Cerebellar cortex (tissue), 1 donor: ENCODE measurements at regions not wholly inside any gene's neighbourhood (a gene's known extent, or its start where the extent isn't known, plus 50 kb on each side); places are given as distances from the start of the nearest gene placed in this dataset.
"Not testable (repeated sequence)": the region's sequence is repeated elsewhere in the genome, so short reads cannot be mapped to it uniquely, and the experiment has no call there.

Experiments
- DNase-seq: peaks from one replicate; pipeline ENCODE4 v3.0.0-alpha.2; 2015; ENCODE audit warnings: low spot score

- no peak for DNase-seq
Observed at GRCh38 chr16:64297863-64298600, 823.8 kb downstream of the CDH11 start.

DNA sequence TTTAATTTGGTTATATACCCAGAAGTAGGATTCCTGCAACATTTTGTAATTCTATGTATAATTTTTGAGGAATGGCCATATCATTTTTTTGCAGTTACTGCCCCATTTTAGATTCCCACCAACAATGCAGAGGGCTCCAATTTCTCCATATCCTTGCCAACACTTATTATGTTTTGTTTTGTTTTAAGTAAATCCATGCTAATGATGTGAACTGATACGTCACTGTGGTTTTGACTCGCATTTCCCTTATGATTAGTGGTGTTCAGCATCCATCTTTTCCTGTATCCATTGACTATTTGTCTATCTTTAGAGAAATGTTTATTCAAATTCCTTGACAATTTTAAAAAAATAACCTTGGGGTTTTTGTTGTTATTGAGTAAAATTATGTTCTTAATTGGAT lies 826.4 kb downstream of the CDH11 start:
- DNase-seq: no peak

DNA sequence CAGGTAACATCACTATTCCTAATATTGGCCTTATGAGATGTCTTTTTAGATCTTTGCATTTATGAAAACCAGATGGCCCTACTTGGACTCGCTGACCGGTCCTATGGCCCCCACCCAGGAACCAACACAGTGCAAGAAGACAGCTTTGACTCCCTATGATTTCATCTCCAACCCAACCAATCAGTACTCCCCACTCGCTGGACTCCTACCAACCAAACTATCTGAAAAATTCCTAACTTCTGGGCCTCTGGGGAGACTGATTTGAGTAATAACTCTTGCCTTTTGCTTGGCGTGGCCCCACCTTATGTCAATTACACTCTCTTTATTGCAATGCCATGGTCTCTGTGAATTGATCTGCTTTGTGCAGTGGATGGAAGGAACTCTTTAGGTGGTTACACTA lies 828.9 kb downstream of the CDH11 start:
- DNase-seq: no peak

DNA sequence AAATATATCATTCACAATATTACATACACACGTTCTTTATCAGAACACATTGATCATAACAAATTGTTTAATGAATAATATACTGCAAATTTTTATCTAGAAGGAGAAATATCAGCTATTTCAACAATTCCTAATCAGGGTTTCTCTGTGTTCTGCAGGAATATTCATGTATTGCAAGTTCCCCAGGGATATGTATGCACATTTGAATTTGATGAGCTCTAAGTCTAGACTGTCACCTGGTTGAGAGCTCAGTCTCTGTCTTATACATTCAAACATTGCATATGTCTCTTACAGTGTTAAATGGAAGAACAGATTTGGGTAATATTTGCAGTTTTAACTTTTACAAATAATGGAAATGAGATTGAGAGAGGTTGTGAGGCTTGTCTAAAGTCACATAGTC lies 829.7 kb downstream of the CDH11 start:
- DNase-seq: no peak

GRCh38 chr16:64290461-64290860 lies 831.4 kb downstream of the CDH11 start:
- DNase-seq: no peak

DNA sequence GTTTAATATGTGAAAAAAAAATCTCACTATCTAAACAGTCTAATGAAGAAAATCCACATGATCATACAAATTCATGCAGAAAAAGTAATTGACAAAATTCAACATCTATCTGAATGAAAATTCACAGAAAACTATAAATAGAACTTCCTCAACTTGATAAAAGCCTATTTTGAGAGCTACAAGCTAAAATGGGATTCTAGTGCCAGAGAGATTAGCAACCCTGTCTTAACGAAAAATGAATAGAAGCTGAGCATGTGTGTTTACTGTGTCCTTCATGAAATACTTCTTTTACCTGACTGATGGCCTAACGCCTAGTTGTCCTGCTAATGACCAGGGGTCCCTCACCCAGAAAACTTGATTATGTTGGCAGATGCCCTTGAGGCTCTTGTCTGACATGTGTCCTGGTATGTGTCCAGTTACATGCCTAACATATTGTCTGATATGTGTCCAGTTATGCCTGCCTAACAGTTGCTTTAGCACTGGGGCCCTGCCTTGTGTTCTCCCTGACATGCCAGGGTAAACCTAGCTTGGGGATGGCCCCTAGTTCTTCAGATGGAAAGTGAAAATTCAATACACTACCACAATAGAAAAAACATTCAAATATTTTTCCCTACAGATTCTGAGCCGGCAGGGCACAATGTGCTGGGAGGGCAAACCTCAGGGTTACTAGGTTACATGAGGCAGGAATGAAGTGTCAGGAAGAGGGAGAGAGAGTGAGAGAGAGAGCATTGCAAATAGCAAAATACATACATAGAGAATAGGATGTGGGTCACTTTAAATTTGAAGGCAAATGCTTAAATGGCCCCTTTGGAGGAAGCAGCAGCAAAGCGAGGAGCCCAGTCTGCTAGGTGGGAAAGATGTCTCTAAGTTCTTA lies 834.0 kb downstream of the CDH11 start:
- no peak for DNase-seq

DNA sequence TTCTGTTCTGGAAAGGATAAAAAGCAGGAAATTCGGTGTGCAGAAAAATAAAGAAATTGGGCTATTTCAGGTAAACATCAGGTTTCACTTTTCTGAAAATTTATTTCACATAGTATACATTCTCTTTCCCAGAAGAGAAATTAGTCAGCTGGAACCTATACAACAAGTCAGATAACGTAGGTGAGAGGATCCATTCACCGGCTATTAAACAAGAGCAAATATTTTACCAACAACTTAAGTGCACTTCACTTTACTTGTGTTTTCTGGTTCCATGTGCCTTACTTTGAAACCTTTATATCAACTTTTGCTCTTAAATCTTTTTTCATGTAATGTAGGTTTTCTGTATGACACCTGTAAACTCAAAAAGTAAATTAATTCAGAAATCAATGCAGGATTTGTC lies 839.7 kb downstream of the CDH11 start:
- DNase-seq: no peak

DNA sequence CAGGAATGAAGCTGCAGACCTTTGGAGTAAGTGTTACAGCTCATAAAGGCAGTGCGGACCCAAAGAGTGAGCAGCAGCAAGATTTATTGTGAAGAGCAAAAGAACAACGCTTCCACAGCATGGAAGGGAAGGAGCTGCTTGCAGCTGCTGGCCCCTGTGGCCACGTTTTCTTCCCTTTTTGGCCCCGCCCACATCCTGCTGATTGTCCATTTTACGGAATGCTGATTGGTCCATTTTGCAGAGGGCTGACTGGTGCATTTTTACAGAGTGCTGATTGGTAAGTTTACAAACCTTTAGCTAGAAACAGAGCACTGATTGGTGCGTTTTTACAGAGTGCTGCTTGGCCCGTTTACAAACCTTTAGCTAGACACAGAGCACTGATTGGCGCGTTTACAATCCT lies 841.5 kb downstream of the CDH11 start:
- DNase-seq: no peak

DNA sequence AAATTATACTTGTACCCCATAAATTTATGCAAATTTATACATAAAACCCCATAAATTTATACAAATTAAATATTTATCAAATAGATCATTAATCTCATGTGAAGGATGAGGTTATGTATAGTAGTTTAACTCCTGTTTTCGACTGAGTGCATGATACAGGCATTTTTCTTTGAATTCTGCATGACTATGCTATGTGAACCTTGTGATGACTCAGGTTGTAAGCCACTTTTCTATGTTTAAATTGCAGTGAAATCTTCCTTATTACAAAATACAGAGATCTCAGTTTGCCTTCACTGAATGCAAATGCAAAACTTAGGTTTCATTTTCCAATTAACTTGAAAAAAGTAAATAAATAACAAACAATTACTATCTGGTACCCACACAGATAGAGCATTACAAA lies 843.7 kb downstream of the CDH11 start:
- DNase-seq: no peak

- DNase-seq: no peak
Observed at GRCh38 chr16:64276646-64277045, 845.2 kb downstream of the CDH11 start.

DNA sequence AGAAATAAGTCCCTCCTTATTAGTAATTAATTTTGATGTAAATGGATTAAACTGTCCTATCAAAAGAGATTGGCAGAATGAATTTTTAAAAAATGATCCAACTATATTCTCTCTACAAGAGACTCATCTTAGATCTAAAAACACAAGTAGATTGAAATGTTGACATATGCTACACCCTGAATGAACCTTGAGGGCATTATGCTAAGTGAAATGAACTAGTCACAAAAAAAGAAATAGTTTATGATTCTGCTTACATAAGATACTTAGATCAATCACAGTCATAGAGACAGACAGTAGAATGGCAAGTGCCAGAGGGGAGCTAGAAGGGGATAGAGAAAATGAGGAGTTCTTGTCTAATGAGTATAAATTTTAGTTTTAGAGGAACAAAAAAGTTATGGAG lies 849.8 kb downstream of the CDH11 start:
- DNase-seq: no peak

DNA sequence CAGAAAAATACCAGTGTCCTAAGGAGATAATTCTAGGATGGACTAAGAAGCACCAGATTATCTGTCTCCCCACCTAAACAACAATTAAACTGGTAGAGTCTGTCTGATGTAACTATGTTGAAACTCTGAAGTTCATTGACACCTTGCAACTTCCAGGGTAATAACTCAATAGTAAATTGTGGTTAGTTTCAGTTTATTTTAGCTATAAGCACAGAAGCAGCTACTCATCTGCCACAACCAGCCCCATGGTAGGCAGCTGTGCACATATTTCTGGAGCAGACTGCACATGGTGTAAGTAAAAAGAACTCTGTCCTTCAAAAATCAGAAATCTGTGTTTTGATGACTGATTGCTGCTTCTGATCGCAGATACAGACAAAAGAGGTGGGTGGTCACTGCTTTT lies 852.1 kb downstream of the CDH11 start:
- DNase-seq: no peak

GRCh38 chr16:64265756-64266155 lies 856.1 kb downstream of the CDH11 start:
- no peak for DNase-seq

- not testable (repeated sequence) for DNase-seq
Observed at GRCh38 chr16:64260631-64261401, 861.0 kb downstream of the CDH11 start.

- no peak for DNase-seq
Observed at GRCh38 chr16:64254443-64255367, 867.2 kb downstream of the CDH11 start.

GRCh38 chr16:64253525-64253924 lies 868.3 kb downstream of the CDH11 start:
- DNase-seq: no peak

DNA sequence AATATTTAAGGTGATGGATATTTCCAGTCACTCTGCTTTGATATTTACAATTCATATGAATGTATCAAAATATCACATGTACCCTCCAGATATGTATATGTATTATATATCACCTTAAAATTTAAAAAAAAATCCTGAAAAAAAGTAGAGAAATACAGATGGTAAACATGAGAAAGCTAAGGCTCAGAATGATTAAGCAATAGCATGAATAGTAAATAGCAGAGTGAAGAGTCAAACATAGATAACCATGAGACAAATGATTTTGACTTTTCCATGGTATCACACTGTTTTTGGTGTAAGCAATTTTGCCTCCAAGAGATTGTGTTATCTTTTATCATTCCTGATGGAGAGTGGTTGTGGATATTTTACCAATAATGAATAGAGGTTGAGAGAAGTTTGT lies 868.8 kb downstream of the CDH11 start:
- no peak for DNase-seq

- no peak for DNase-seq
Observed at GRCh38 chr16:64251742-64252141, 870.1 kb downstream of the CDH11 start.

GRCh38 chr16:64250866-64251265 lies 871.0 kb downstream of the CDH11 start:
- DNase-seq: no peak

DNA sequence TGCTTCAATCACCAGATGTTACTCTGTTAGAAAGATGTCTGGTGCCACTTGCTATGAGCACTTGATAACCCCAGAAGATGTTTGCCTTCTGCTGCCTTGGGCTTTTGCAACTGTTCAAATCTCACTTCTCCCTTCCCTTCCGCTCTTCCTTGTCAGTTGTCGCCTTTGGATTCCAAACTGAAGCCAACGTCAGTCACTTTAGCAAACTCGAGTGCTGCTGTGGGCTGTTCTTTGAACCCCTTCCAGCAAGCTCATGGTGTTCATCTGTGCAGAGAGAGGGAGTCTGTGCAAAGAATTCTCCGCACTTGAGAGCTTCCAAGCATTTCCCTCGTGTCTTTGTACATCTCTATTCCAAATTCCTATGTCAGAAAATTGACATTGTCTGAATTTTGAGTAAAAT lies 879.4 kb downstream of the CDH11 start:
- no peak for DNase-seq

GRCh38 chr16:64240586-64240985 lies 881.3 kb downstream of the CDH11 start:
- no peak for DNase-seq

DNA sequence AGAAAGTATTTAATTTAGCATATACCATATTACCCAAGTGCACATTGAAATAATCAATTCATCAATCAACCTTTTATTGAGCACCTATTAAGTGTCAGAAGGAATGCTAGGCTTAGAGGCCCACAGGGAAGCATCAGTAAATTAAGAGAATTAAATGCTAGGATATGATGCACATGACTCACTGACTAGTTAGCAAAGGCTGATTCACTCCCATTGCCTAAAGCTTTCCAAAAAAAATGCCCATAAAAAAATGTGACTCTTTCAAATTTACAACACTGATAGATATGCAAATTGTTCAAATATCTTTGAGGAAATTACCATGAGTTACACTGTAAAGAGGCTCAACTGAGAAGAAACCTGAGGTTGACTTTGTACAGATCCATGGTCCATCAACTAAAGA lies 883.3 kb downstream of the CDH11 start:
- no peak for DNase-seq
